GM23338 (cell line): ENCODE measurements at regions not wholly inside any gene's neighbourhood (a gene's known extent, or its start where the extent isn't known, plus 50 kb on each side); places are given as distances from the start of the nearest gene placed in this dataset.

Experiments used
- CREB1 ChIP-seq: fragments of 250-450 bp; sonication (Bioruptor Pico); IDR thresholded peaks from 2 replicates; pipeline ENCODE4 v1.5.0; 2020; ENCODE audit warnings: low read depth, mild to moderate bottlenecking, moderate library complexity
- EZH2 ChIP-seq: fragments of 200-600 bp; sonication (generic); IDR thresholded peaks from one replicate; pipeline ENCODE4 v1.8.0; 2017; ENCODE audit warnings: antibody characterized with exemption, mild to moderate bottlenecking, low read depth; ENCODE audit not compliant: unreplicated experiment
- EZH2phosphoT487 ChIP-seq: fragments of 200-600 bp; sonication (generic); IDR thresholded peaks from one replicate; pipeline ENCODE4 v1.8.1; 2018; ENCODE audit warnings: antibody characterized with exemption; ENCODE audit not compliant: unreplicated experiment
- JUNB ChIP-seq: IDR thresholded peaks from one replicate; pipeline ENCODE4 v1.6.1; 2016; ENCODE audit warnings: antibody characterized with exemption; ENCODE audit not compliant: unreplicated experiment
- NANOG ChIP-seq: IDR thresholded peaks from 2 replicates; pipeline ENCODE4 v1.6.1; 2016; ENCODE audit warnings: antibody characterized with exemption, borderline replicate concordance
- POLR2AphosphoS5 ChIP-seq: IDR thresholded peaks from 2 replicates; pipeline ENCODE4 v1.6.1; 2016; ENCODE audit warnings: antibody characterized with exemption, low read depth
- ZNF114 ChIP-seq: fragments of 250-450 bp; sonication (Bioruptor Pico); IDR thresholded peaks from 2 replicates; pipeline ENCODE4 v1.5.0; 2020; ENCODE audit warnings: mild to moderate bottlenecking, moderate library complexity
- ZNF331 ChIP-seq: fragments of 250-450 bp; sonication (Bioruptor Pico); IDR thresholded peaks from 2 replicates; pipeline ENCODE4 v1.5.0; 2020; ENCODE audit warnings: low read depth, mild to moderate bottlenecking, moderate library complexity
- TF ChIP-seq, protein P1 (sequence below), 2 experiments: fragments of 200-600 bp in 1 of 2; sonication (generic) in 1 of 2; conservative IDR thresholded peaks; 2 replicates each; pipeline versions ENCODE4 v1.5.1 to v1.6.1; 2016 to 2017; ENCODE audit warnings: antibody characterized with exemption in 2 of 2, low read depth in 2 of 2, mild to moderate bottlenecking in 2 of 2, moderate library complexity in 1 of 2
- TF ChIP-seq, protein P2 (sequence below): IDR thresholded peaks from one replicate; pipeline ENCODE4 v1.6.1; 2018; ENCODE audit warnings: antibody characterized with exemption; ENCODE audit not compliant: unreplicated experiment
- TF ChIP-seq, protein P3 (sequence below): IDR thresholded peaks from 2 replicates; pipeline ENCODE4 v1.6.1; 2016; ENCODE audit warnings: antibody characterized with exemption
- TF ChIP-seq, protein P4 (sequence below): fragments of 250-450 bp; sonication (Bioruptor Pico); IDR thresholded peaks from 2 replicates; pipeline ENCODE4 v1.5.0; 2020; ENCODE audit warnings: mild to moderate bottlenecking, moderate library complexity

DNA sequence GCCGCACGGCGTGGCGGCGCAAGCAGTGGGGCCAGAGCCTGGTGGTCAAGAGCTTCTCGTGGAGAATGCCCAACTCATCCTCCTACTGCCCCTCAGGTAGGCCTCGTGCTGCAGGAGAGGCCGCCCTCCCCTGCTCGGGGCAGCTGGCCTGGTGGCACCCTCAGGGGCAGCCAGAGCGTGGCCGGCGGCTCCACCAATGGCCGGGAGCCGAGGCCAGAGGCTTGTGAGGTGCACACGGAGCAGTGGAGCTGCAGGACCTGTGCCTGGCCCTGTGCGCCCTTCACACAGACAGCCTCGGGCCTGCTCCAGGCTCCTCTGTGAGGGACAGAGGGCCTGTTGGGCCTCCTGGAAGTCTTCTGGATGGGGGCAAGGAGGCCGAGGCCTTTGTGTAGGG lies 85.5 kb downstream of the NPIPB11 start:
- TF ChIP-seq, protein P1, sequence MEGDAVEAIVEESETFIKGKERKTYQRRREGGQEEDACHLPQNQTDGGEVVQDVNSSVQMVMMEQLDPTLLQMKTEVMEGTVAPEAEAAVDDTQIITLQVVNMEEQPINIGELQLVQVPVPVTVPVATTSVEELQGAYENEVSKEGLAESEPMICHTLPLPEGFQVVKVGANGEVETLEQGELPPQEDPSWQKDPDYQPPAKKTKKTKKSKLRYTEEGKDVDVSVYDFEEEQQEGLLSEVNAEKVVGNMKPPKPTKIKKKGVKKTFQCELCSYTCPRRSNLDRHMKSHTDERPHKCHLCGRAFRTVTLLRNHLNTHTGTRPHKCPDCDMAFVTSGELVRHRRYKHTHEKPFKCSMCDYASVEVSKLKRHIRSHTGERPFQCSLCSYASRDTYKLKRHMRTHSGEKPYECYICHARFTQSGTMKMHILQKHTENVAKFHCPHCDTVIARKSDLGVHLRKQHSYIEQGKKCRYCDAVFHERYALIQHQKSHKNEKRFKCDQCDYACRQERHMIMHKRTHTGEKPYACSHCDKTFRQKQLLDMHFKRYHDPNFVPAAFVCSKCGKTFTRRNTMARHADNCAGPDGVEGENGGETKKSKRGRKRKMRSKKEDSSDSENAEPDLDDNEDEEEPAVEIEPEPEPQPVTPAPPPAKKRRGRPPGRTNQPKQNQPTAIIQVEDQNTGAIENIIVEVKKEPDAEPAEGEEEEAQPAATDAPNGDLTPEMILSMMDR (conservative IDR thresholded peaks at IDR 0.05; ENCODE audit: low read depth in 2 of 2), result no peak
- TF ChIP-seq EZH2, result no peak
- TF ChIP-seq, protein P2, sequence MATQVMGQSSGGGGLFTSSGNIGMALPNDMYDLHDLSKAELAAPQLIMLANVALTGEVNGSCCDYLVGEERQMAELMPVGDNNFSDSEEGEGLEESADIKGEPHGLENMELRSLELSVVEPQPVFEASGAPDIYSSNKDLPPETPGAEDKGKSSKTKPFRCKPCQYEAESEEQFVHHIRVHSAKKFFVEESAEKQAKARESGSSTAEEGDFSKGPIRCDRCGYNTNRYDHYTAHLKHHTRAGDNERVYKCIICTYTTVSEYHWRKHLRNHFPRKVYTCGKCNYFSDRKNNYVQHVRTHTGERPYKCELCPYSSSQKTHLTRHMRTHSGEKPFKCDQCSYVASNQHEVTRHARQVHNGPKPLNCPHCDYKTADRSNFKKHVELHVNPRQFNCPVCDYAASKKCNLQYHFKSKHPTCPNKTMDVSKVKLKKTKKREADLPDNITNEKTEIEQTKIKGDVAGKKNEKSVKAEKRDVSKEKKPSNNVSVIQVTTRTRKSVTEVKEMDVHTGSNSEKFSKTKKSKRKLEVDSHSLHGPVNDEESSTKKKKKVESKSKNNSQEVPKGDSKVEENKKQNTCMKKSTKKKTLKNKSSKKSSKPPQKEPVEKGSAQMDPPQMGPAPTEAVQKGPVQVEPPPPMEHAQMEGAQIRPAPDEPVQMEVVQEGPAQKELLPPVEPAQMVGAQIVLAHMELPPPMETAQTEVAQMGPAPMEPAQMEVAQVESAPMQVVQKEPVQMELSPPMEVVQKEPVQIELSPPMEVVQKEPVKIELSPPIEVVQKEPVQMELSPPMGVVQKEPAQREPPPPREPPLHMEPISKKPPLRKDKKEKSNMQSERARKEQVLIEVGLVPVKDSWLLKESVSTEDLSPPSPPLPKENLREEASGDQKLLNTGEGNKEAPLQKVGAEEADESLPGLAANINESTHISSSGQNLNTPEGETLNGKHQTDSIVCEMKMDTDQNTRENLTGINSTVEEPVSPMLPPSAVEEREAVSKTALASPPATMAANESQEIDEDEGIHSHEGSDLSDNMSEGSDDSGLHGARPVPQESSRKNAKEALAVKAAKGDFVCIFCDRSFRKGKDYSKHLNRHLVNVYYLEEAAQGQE, result no peak
- TF ChIP-seq EZH2phosphoT487, result no peak
- TF ChIP-seq POLR2AphosphoS5, result no peak
- no peak for TF ChIP-seq ZNF331 (CRISPR knock-in tag)
- no peak for TF ChIP-seq JUNB
- no peak for TF ChIP-seq CREB1 (CRISPR knock-in tag)
- TF ChIP-seq, protein P3, sequence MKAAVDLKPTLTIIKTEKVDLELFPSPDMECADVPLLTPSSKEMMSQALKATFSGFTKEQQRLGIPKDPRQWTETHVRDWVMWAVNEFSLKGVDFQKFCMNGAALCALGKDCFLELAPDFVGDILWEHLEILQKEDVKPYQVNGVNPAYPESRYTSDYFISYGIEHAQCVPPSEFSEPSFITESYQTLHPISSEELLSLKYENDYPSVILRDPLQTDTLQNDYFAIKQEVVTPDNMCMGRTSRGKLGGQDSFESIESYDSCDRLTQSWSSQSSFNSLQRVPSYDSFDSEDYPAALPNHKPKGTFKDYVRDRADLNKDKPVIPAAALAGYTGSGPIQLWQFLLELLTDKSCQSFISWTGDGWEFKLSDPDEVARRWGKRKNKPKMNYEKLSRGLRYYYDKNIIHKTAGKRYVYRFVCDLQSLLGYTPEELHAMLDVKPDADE, result no peak
- TF ChIP-seq NANOG, result no peak
- TF ChIP-seq, protein P4, sequence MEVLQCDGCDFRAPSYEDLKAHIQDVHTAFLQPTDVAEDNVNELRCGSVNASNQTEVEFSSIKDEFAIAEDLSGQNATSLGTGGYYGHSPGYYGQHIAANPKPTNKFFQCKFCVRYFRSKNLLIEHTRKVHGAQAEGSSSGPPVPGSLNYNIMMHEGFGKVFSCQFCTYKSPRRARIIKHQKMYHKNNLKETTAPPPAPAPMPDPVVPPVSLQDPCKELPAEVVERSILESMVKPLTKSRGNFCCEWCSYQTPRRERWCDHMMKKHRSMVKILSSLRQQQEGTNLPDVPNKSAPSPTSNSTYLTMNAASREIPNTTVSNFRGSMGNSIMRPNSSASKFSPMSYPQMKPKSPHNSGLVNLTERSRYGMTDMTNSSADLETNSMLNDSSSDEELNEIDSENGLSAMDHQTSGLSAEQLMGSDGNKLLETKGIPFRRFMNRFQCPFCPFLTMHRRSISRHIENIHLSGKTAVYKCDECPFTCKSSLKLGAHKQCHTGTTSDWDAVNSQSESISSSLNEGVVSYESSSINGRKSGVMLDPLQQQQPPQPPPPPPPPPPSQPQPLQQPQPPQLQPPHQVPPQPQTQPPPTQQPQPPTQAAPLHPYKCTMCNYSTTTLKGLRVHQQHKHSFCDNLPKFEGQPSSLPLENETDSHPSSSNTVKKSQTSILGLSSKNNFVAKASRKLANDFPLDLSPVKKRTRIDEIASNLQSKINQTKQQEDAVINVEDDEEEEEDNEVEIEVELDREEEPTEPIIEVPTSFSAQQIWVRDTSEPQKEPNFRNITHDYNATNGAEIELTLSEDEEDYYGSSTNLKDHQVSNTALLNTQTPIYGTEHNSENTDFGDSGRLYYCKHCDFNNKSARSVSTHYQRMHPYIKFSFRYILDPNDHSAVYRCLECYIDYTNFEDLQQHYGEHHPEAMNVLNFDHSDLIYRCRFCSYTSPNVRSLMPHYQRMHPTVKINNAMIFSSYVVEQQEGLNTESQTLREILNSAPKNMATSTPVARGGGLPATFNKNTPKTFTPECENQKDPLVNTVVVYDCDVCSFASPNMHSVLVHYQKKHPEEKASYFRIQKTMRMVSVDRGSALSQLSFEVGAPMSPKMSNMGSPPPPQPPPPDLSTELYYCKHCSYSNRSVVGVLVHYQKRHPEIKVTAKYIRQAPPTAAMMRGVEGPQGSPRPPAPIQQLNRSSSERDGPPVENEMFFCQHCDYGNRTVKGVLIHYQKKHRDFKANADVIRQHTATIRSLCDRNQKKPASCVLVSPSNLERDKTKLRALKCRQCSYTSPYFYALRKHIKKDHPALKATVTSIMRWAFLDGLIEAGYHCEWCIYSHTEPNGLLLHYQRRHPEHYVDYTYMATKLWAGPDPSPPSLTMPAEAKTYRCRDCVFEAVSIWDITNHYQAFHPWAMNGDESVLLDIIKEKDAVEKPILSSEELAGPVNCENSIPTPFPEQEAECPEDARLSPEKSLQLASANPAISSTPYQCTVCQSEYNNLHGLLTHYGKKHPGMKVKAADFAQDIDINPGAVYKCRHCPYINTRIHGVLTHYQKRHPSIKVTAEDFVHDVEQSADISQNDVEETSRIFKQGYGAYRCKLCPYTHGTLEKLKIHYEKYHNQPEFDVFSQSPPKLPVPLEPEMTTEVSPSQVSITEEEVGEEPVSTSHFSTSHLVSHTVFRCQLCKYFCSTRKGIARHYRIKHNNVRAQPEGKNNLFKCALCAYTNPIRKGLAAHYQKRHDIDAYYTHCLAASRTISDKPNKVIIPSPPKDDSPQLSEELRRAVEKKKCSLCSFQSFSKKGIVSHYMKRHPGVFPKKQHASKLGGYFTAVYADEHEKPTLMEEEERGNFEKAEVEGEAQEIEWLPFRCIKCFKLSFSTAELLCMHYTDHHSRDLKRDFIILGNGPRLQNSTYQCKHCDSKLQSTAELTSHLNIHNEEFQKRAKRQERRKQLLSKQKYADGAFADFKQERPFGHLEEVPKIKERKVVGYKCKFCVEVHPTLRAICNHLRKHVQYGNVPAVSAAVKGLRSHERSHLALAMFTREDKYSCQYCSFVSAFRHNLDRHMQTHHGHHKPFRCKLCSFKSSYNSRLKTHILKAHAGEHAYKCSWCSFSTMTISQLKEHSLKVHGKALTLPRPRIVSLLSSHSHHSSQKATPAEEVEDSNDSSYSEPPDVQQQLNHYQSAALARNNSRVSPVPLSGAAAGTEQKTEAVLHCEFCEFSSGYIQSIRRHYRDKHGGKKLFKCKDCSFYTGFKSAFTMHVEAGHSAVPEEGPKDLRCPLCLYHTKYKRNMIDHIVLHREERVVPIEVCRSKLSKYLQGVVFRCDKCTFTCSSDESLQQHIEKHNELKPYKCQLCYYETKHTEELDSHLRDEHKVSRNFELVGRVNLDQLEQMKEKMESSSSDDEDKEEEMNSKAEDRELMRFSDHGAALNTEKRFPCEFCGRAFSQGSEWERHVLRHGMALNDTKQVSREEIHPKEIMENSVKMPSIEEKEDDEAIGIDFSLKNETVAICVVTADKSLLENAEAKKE (CRISPR knock-in tag), result no peak
- TF ChIP-seq ZNF114 (CRISPR knock-in tag), result no peak
